OCI-LY1 (cell line): ENCODE measurements at regions not wholly inside any gene's neighbourhood (a gene's known extent, or its start where the extent isn't known, plus 50 kb on each side); places are given as distances from the start of the nearest gene placed in this dataset.

Experiments used
- EZH2 ChIP-seq: fragments of 200-600 bp; sonication (generic), shearing (Covaris generic); IDR thresholded peaks from 2 replicates; pipeline ENCODE4 v1.8.0; 2017; ENCODE audit warnings: borderline replicate concordance, mixed run types, mild to moderate bottlenecking, antibody characterized with exemption, low read length, moderate library complexity, mixed read lengths
- TF ChIP-seq, protein P1 (sequence below): fragments of 200-600 bp; sonication (generic), shearing (Covaris generic); IDR thresholded peaks from 2 replicates; pipeline ENCODE4 v1.5.1; 2017; ENCODE audit warnings: mild to moderate bottlenecking, antibody characterized with exemption, low read length, moderate library complexity, mixed read lengths

DNA sequence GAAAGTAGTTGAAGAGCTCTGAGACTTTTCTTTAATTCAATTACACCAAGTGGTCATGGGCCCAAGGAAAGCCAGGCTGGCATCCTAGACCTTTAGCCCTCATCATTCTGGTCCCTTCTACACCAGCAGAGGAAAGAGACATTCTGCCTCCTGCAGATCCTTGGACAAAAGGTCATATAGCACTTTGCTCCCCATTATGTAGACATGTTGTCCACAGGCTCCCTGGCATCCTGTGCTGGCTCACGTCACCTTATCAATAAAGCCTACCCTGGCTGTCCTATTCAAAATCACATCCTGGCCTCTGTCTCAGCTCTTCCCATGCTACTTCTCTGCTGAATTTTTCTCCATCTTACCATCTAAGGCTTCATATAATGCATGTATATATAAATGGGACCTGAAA lies 61.6 kb upstream of the MAF start:
- TF ChIP-seq, protein P1, sequence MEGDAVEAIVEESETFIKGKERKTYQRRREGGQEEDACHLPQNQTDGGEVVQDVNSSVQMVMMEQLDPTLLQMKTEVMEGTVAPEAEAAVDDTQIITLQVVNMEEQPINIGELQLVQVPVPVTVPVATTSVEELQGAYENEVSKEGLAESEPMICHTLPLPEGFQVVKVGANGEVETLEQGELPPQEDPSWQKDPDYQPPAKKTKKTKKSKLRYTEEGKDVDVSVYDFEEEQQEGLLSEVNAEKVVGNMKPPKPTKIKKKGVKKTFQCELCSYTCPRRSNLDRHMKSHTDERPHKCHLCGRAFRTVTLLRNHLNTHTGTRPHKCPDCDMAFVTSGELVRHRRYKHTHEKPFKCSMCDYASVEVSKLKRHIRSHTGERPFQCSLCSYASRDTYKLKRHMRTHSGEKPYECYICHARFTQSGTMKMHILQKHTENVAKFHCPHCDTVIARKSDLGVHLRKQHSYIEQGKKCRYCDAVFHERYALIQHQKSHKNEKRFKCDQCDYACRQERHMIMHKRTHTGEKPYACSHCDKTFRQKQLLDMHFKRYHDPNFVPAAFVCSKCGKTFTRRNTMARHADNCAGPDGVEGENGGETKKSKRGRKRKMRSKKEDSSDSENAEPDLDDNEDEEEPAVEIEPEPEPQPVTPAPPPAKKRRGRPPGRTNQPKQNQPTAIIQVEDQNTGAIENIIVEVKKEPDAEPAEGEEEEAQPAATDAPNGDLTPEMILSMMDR = no peak
- no peak for TF ChIP-seq EZH2
